NT2/D1 (cell line): ENCODE measurements at regions not wholly inside any gene's neighbourhood (a gene's known extent, or its start where the extent isn't known, plus 50 kb on each side); places are given as distances from the start of the nearest gene placed in this dataset.

ENCODE experiments used
- SUZ12 ChIP-seq: IDR thresholded peaks from 2 replicates; pipeline ENCODE4 v1.6.1; 2011; ENCODE audit not compliant: insufficient read length, insufficient read depth; ENCODE audit errors: extremely low read depth
- YY1 ChIP-seq: IDR thresholded peaks from 2 replicates; pipeline ENCODE4 v1.6.1; 2011; ENCODE audit not compliant: insufficient read length, insufficient read depth
- ZNF274 ChIP-seq: IDR thresholded peaks from 2 replicates; pipeline ENCODE4 v1.6.1; 2011; ENCODE audit warnings: mild to moderate bottlenecking, low read depth, low read length

- TF ChIP-seq YY1 (no peak), ZNF274 (no peak), SUZ12 (no peak)
These were observed 471.8 kb downstream of the MFSD1 start for GRCh38 chr3:159273608-159274007.
